HL-60 (cell line): ENCODE measurements at regions not wholly inside any gene's neighbourhood (a gene's known extent, or its start where the extent isn't known, plus 50 kb on each side); places are given as distances from the start of the nearest gene placed in this dataset.

Source experiments
- GABPA ChIP-seq: IDR thresholded peaks from 2 replicates; pipeline ENCODE4 v1.6.1; 2012; ENCODE audit warnings: low read depth
- POLR2AphosphoS5 ChIP-seq: IDR thresholded peaks from 2 replicates; pipeline ENCODE4 v1.6.1; 2012; ENCODE audit warnings: low read depth
- TF ChIP-seq, protein P1 (sequence below): IDR thresholded peaks from one replicate; pipeline ENCODE4 v1.5.1; 2011; ENCODE audit warnings: low read length, control low read depth, inconsistent platforms; ENCODE audit not compliant: insufficient read depth
- TF ChIP-seq, protein P2 (sequence below): IDR thresholded peaks from 2 replicates; pipeline ENCODE4 v1.6.1; 2012; ENCODE audit warnings: low read depth; ENCODE audit not compliant: insufficient replicate concordance

DNA sequence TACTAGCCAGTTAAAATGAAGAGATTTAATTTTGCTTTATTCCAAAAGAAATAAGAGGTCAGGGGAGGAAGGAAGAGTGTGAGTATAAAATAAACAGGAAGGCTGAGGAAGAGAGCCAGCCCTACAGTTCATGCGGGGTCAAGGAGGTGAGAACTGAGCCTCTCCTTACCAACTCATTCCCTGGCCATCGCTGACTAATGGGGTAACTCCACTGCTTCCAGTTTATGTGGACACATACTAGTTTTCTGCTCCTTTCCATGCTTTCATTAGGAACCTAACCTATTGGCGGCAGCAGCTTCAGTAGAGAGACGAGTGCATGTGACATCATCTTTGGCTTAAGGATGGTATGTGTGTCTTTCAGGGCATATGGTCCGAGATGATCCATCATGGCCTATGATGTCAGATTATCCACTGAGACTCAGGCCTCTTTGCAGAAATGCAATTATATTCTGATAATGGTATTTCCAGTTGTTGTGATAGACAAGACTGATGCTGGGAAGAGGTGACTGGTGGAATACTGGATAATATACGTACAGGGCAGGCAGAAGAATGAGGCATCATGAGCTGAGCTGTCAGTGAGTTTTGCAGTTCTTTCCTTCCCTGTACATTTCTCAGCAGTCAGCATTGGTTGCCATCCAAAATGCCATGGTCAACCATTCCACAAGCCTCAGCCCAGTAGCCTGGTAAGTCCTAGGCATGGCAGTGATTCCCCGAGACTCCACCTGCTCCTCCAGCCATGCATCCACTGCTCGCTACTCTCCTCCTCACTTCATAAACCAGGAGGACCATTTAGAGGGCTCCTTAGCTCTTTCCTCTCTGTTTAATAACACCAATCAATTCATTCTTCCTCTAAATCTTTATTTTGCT is 184.6 kb upstream of the OSR1 start:
- TF ChIP-seq POLR2AphosphoS5 (no peak), GABPA (no peak)
- TF ChIP-seq, protein P1, sequence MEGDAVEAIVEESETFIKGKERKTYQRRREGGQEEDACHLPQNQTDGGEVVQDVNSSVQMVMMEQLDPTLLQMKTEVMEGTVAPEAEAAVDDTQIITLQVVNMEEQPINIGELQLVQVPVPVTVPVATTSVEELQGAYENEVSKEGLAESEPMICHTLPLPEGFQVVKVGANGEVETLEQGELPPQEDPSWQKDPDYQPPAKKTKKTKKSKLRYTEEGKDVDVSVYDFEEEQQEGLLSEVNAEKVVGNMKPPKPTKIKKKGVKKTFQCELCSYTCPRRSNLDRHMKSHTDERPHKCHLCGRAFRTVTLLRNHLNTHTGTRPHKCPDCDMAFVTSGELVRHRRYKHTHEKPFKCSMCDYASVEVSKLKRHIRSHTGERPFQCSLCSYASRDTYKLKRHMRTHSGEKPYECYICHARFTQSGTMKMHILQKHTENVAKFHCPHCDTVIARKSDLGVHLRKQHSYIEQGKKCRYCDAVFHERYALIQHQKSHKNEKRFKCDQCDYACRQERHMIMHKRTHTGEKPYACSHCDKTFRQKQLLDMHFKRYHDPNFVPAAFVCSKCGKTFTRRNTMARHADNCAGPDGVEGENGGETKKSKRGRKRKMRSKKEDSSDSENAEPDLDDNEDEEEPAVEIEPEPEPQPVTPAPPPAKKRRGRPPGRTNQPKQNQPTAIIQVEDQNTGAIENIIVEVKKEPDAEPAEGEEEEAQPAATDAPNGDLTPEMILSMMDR = no peak
- TF ChIP-seq, protein P2, sequence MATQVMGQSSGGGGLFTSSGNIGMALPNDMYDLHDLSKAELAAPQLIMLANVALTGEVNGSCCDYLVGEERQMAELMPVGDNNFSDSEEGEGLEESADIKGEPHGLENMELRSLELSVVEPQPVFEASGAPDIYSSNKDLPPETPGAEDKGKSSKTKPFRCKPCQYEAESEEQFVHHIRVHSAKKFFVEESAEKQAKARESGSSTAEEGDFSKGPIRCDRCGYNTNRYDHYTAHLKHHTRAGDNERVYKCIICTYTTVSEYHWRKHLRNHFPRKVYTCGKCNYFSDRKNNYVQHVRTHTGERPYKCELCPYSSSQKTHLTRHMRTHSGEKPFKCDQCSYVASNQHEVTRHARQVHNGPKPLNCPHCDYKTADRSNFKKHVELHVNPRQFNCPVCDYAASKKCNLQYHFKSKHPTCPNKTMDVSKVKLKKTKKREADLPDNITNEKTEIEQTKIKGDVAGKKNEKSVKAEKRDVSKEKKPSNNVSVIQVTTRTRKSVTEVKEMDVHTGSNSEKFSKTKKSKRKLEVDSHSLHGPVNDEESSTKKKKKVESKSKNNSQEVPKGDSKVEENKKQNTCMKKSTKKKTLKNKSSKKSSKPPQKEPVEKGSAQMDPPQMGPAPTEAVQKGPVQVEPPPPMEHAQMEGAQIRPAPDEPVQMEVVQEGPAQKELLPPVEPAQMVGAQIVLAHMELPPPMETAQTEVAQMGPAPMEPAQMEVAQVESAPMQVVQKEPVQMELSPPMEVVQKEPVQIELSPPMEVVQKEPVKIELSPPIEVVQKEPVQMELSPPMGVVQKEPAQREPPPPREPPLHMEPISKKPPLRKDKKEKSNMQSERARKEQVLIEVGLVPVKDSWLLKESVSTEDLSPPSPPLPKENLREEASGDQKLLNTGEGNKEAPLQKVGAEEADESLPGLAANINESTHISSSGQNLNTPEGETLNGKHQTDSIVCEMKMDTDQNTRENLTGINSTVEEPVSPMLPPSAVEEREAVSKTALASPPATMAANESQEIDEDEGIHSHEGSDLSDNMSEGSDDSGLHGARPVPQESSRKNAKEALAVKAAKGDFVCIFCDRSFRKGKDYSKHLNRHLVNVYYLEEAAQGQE = no peak
